ENCODE measurements at regions not wholly inside any gene's neighbourhood (a gene's known extent, or its start where the extent isn't known, plus 50 kb on each side); places are given as distances from the start of the nearest gene placed in this dataset.

DNA sequence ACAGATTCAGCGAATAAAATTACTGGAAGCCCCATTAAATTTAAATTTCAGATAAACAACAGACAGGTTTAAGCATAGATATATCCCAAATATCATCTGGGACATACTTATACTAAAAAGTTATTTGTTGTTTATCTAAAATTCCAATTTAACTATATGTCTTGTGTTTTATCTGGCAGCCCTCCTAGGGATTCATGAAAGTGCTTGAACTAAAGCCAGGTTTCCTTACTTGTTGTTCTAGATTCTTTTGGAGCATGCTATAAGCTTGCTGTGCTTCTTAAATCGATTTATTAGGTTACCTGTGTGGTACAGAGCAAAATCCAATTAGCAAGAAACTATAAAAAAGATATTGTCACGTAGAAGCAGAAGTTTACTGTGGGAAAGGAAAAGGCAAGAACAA lies 202.5 kb upstream of the GMDS start:
- no peak for TF ChIP-seq YY1 (IDR thresholded peaks at IDR 0.05; ENCODE audit: insufficient read depth, insufficient read length)
- TF ChIP-seq ZNF274 (IDR thresholded peaks at IDR 0.05; ENCODE audit: low read depth, low read length): no peak

All from NT2/D1 (cell line).